HL-60 (cell line): ENCODE measurements at regions not wholly inside any gene's neighbourhood (a gene's known extent, or its start where the extent isn't known, plus 50 kb on each side); places are given as distances from the start of the nearest gene placed in this dataset.

Experiments
- DNase-seq, 2 experiments: peaks; one replicate each; pipeline ENCODE4 v3.0.0-alpha.2; 2010 to 2020; ENCODE audit warnings: low read depth in 1 of 2, low spot score in 1 of 2
- H3K27ac ChIP-seq: fragments of 250-450 bp; sonication (Bioruptor Pico); replicated peaks from 2 replicates; pipeline ENCODE4 v1.5.1; 2020; ENCODE audit warnings: mild to moderate bottlenecking, moderate library complexity
- H3K27me3 ChIP-seq: fragments of 250-450 bp; sonication (Bioruptor Pico); 2 replicates; pipeline ENCODE4 v1.5.1; 2021; ENCODE audit warnings: mild to moderate bottlenecking, moderate library complexity; ENCODE audit not compliant: insufficient read depth, poor library complexity, severe bottlenecking
- H3K4me3 ChIP-seq: replicated peaks from 2 replicates; pipeline ENCODE4 v1.5.1; 2011; ENCODE audit warnings: mild to moderate bottlenecking, control low read depth, low read length; ENCODE audit not compliant: insufficient read depth
- GABPA ChIP-seq: IDR thresholded peaks from 2 replicates; pipeline ENCODE4 v1.6.1; 2012; ENCODE audit warnings: low read depth
- POLR2AphosphoS5 ChIP-seq: IDR thresholded peaks from 2 replicates; pipeline ENCODE4 v1.6.1; 2012; ENCODE audit warnings: low read depth
- SPI1 ChIP-seq: IDR thresholded peaks from 2 replicates; pipeline ENCODE4 v1.6.1; 2012; ENCODE audit warnings: low read depth, mild to moderate bottlenecking, borderline replicate concordance
- TF ChIP-seq, protein P1 (sequence below): IDR thresholded peaks from one replicate; pipeline ENCODE4 v1.5.1; 2011; ENCODE audit warnings: low read length, control low read depth, inconsistent platforms; ENCODE audit not compliant: insufficient read depth
- TF ChIP-seq, protein P2 (sequence below): IDR thresholded peaks from 2 replicates; pipeline ENCODE4 v1.6.1; 2012; ENCODE audit warnings: low read depth; ENCODE audit not compliant: insufficient replicate concordance

DNA sequence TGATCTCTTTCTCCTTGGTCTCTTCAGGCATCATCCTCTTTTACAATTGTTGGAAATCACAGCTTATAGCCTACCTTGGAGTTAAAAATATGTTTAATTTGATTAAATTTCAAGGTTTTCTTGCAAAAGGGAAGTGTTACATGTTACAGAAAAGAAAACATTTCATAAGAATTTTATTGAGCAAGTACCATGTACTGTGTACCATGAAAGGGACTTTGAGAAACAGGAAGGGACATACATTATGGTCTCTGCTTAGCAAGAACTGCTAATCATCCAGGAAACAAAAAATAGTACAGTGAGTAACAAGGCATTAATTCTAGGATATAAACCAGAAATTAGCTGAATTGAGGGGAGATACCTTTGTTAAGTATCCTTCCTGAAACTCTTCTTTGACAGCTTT, 145.3 kb upstream of the SPACA1 start:
- no peak overlapping the region; the same call in none of the 2 replicates for H3K27ac ChIP-seq

DNA sequence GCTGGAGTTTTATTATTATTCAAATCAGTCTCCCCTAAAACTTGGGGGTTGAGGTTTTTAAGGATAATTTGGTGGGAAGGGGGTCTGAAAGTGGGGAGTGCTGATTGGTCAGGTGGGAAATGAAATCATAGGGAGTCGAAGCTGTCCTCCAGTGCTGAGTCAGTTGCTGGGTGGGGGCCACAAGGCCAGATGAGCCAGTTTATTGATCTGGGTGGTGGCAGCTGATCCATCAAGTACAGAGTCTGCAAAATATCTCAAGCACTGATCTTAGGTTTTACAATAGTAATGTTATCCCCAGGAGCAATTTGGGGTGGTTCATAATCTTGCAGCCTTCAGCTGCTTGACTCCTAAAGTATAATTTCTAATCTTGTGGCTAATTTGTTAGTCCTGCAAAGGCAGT, 146.0 kb upstream of the SPACA1 start:
- no peak overlapping the region; the same call in 1 of the 2 replicates for H3K27ac ChIP-seq
- DNase-seq = no peak
- TF ChIP-seq, protein P1, sequence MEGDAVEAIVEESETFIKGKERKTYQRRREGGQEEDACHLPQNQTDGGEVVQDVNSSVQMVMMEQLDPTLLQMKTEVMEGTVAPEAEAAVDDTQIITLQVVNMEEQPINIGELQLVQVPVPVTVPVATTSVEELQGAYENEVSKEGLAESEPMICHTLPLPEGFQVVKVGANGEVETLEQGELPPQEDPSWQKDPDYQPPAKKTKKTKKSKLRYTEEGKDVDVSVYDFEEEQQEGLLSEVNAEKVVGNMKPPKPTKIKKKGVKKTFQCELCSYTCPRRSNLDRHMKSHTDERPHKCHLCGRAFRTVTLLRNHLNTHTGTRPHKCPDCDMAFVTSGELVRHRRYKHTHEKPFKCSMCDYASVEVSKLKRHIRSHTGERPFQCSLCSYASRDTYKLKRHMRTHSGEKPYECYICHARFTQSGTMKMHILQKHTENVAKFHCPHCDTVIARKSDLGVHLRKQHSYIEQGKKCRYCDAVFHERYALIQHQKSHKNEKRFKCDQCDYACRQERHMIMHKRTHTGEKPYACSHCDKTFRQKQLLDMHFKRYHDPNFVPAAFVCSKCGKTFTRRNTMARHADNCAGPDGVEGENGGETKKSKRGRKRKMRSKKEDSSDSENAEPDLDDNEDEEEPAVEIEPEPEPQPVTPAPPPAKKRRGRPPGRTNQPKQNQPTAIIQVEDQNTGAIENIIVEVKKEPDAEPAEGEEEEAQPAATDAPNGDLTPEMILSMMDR = no peak
- TF ChIP-seq POLR2AphosphoS5 = no peak
- TF ChIP-seq GABPA = no peak
- no peak for TF ChIP-seq SPI1
- TF ChIP-seq, protein P2, sequence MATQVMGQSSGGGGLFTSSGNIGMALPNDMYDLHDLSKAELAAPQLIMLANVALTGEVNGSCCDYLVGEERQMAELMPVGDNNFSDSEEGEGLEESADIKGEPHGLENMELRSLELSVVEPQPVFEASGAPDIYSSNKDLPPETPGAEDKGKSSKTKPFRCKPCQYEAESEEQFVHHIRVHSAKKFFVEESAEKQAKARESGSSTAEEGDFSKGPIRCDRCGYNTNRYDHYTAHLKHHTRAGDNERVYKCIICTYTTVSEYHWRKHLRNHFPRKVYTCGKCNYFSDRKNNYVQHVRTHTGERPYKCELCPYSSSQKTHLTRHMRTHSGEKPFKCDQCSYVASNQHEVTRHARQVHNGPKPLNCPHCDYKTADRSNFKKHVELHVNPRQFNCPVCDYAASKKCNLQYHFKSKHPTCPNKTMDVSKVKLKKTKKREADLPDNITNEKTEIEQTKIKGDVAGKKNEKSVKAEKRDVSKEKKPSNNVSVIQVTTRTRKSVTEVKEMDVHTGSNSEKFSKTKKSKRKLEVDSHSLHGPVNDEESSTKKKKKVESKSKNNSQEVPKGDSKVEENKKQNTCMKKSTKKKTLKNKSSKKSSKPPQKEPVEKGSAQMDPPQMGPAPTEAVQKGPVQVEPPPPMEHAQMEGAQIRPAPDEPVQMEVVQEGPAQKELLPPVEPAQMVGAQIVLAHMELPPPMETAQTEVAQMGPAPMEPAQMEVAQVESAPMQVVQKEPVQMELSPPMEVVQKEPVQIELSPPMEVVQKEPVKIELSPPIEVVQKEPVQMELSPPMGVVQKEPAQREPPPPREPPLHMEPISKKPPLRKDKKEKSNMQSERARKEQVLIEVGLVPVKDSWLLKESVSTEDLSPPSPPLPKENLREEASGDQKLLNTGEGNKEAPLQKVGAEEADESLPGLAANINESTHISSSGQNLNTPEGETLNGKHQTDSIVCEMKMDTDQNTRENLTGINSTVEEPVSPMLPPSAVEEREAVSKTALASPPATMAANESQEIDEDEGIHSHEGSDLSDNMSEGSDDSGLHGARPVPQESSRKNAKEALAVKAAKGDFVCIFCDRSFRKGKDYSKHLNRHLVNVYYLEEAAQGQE = no peak
- H3K4me3 ChIP-seq = no peak overlapping the region
- no peaks in the 10 kb centered on the region for H3K27me3 ChIP-seq

More for the DNA sequence above, 145.3 kb upstream of the SPACA1 start:
- Histone ChIP-seq H3K4me3 (no peak overlapping the region), H3K27me3 (no peaks in the 10 kb centered on the region)
- TF ChIP-seq SPI1 (peak; percentile 62; the same call in 1 of the 2 replicates), POLR2AphosphoS5 (no peak), GABPA (no peak)
- peak in 1 of 2 experiments; percentile 50 for DNase-seq

DNA sequence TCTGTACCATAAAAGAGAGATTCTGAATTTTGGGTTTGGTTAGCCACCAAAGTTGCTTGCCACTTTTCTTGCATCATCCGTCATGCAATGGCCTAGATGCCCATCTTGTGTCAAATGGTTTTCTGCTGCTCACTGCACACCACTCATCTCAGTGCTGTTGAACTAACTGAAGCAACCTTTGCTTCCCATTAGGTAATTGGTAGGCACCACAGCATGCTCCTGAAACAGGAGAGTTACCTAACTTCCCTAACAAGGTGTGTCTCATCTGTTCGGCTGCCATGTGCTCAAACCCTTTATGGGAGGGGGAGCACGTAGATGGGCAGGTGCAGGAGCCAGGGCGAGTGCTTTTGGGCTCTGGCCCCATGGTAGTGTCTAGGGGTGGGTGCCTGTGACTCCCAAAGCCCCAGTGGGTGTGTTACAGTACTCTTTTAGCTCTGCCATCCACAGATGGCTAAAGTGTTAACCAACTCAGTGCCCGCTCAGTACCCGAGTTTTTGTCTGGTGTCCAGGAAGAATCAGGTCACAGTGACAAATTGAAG, 147.4 kb upstream of the SPACA1 start:
- Histone ChIP-seq H3K27ac (peak overlapping the region; percentile 43), H3K27me3 (no peaks in the 10 kb centered on the region), H3K4me3 (no peak overlapping the region)
- peak; percentile 77 to 82 for DNase-seq
- TF ChIP-seq SPI1 (no peak), POLR2AphosphoS5 (no peak), GABPA (no peak)
- TF ChIP-seq, protein P2 = no peak
- TF ChIP-seq, protein P1 = no peak

DNA sequence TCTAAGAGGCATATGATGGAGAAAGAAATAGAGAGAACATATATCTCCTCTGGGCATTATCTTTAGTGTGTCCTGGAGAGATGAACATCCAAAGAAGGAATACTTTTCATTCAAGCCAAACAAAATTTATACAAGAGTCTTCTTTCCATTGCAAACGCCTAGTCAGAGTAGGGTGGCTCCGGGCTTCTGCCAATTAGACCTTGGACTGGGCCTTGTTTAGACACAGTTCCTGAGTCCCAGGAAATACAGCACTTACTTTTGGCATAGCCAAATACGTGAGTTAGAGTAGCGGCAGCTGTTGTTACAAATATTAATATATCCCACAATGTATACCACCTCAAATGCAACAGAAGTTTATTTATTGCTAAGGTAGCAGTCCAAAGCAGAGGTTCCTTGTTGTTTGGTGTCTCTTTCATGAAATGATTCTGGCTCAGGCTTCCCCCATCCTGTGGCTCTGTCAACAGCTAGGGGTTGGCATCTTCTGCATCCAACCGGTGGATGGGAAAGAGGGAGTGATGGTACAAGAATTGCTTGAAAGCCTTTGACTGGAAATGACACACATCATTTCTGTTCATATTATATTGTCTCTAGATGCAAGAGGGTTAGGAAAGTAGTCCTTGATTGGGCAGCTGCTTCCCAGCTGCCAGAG, 148.0 kb upstream of the SPACA1 start:
- H3K27ac ChIP-seq = 0 out of 2 replicates have a peak overlapping the region, but pooled peaks have one; percentile 36
- no peaks in the 10 kb centered on the region for H3K27me3 ChIP-seq
- DNase-seq = no peak
- no peak overlapping the region for H3K4me3 ChIP-seq
- TF ChIP-seq, protein P2 = no peak
- TF ChIP-seq POLR2AphosphoS5 (no peak), GABPA (no peak), SPI1 (no peak)
- TF ChIP-seq, protein P1 = no peak
